Osteoblast (primary cell): ENCODE measurements at regions not wholly inside any gene's neighbourhood (a gene's known extent, or its start where the extent isn't known, plus 50 kb on each side); places are given as distances from the start of the nearest gene placed in this dataset.

ENCODE experiments used
- DNase-seq: peaks from one replicate; pipeline ENCODE4 v3.0.0; 2011; ENCODE audit warnings: low spot score, mixed read lengths; ENCODE audit not compliant: insufficient read length; ENCODE audit errors: missing footprints
- H2AFZ ChIP-seq: 2 replicates; pipeline ENCODE4 v1.6.0; 2011; ENCODE audit warnings: mild to moderate bottlenecking, low read length
- H3K27ac ChIP-seq: 2 replicates; pipeline ENCODE4 v1.5.1; 2011; ENCODE audit warnings: mild to moderate bottlenecking, low read depth, low read length, moderate library complexity
- H3K27me3 ChIP-seq: 2 replicates; pipeline ENCODE4 v1.6.0; 2012; ENCODE audit warnings: mild to moderate bottlenecking, control low read depth, inconsistent platforms, low read length, moderate library complexity; ENCODE audit not compliant: insufficient read depth
- H3K36me3 ChIP-seq: 2 replicates; pipeline ENCODE4 v1.5.1; 2011; ENCODE audit warnings: mild to moderate bottlenecking, low read length, control low read depth, moderate library complexity; ENCODE audit not compliant: insufficient read depth
- H3K4me1 ChIP-seq: 2 replicates; pipeline ENCODE4 v1.5.1; 2011; ENCODE audit warnings: mild to moderate bottlenecking, low read length, control low read depth, moderate library complexity; ENCODE audit not compliant: insufficient read depth
- H3K4me2 ChIP-seq: 2 replicates; pipeline ENCODE4 v1.6.0; 2011; ENCODE audit warnings: mild to moderate bottlenecking, low read length; ENCODE audit not compliant: insufficient read depth
- H3K4me3 ChIP-seq: fragments of 200-600 bp; sonication (generic); 3 replicates; pipeline ENCODE4 v1.5.1; 2012; ENCODE audit warnings: mild to moderate bottlenecking, low read length, inconsistent platforms; ENCODE audit not compliant: insufficient read depth
- H3K79me2 ChIP-seq: 2 replicates; pipeline ENCODE4 v1.6.0; 2012; ENCODE audit warnings: mild to moderate bottlenecking, low read length, control low read depth, inconsistent platforms; ENCODE audit not compliant: insufficient read depth
- H3K9me3 ChIP-seq: 2 replicates; pipeline ENCODE4 v1.5.1; 2011; ENCODE audit warnings: low read depth, low read length, control low read depth
- H4K20me1 ChIP-seq: 2 replicates; pipeline ENCODE4 v1.6.0; 2012; ENCODE audit warnings: mild to moderate bottlenecking, low read length, control low read depth; ENCODE audit not compliant: insufficient read depth
- TF ChIP-seq, protein P1 (sequence below): IDR thresholded peaks from 2 replicates; pipeline ENCODE4 v1.5.1; 2011; ENCODE audit warnings: mild to moderate bottlenecking, low read depth, low read length, moderate library complexity; ENCODE audit errors: extremely low read depth

DNA sequence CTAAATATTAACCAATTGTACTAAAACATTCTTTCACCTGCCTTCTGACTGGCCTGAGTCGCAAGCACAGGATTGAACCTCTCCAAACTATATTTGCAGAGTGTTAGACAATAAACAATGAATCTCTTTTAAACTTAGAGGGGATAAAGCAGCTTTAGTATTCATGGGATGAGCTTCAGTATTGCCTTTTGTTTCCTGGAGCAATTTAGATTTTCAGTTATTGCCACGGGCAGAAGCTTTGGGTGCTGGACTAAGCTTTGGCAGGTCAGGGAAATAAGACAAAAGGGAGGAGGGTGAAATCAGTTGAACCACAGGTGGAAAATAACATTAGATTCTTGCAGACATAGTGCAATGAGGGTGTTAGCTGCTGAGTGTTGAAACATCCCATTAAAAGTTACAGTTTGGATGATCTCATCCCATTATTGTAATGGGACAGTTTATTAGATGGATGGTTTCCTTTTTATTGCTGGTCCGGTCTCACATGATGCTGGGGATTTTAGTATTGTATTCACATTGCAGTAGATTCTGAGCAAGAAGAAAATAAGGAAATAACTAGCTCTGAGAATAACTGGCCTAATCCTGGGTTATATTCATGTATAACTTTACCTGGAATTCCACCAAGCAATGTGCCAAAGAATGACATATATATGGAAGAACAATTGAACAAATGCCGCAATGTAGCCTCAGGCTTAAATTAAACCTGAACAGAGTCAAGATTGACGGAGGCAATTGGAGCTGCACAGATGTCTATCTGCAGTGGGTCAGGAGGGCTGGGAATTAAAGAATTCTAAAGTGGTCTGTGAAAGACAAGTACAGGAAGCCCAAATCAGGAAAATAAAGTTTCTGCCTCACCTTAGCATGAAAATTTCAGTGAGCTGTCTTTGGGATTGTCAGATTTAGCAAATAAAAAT, 1092.8 kb upstream of the SEL1L start:
- no peak overlapping the region for H3K4me2 ChIP-seq
- H3K36me3 ChIP-seq = no peaks in the 10 kb centered on the region
- H3K4me3 ChIP-seq = no peak overlapping the region
- no peak for DNase-seq
- no peaks in the 10 kb centered on the region for H3K27me3 ChIP-seq
- peaks cover 5% of the 10 kb centered on the region for H3K9me3 ChIP-seq
- TF ChIP-seq, protein P1, sequence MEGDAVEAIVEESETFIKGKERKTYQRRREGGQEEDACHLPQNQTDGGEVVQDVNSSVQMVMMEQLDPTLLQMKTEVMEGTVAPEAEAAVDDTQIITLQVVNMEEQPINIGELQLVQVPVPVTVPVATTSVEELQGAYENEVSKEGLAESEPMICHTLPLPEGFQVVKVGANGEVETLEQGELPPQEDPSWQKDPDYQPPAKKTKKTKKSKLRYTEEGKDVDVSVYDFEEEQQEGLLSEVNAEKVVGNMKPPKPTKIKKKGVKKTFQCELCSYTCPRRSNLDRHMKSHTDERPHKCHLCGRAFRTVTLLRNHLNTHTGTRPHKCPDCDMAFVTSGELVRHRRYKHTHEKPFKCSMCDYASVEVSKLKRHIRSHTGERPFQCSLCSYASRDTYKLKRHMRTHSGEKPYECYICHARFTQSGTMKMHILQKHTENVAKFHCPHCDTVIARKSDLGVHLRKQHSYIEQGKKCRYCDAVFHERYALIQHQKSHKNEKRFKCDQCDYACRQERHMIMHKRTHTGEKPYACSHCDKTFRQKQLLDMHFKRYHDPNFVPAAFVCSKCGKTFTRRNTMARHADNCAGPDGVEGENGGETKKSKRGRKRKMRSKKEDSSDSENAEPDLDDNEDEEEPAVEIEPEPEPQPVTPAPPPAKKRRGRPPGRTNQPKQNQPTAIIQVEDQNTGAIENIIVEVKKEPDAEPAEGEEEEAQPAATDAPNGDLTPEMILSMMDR = no peak
- no peaks in the 10 kb centered on the region for H3K4me1 ChIP-seq
- H2AFZ ChIP-seq = no peak overlapping the region
- H3K79me2 ChIP-seq = no peaks in the 10 kb centered on the region
- H4K20me1 ChIP-seq = no peaks in the 10 kb centered on the region
- H3K27ac ChIP-seq = no peak overlapping the region

DNA sequence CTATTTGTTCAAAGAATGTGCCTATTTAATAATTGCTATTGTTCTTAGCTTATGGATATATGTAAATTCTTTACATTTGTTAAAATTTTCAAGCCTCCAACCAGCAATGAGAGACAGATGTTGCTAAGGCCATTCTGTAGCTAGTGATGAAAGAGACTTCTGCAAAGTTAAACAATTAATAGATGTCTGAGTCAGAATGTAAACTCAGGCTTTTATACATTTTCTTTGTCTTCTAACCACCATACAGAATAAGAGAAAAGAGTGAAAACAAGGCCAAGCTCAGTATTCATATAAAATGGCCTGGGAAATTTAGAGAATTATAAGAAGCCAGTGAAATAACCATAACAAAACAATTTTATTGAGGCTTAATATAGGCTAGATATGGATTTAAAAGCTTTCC, 1102.3 kb upstream of the SEL1L start:
- H4K20me1 ChIP-seq = no peaks in the 10 kb centered on the region
- H3K27me3 ChIP-seq = no peaks in the 10 kb centered on the region
- no peak overlapping the region for H3K4me3 ChIP-seq
- no peak for DNase-seq
- H3K79me2 ChIP-seq = no peaks in the 10 kb centered on the region
- H3K4me2 ChIP-seq = no peak overlapping the region
- H3K27ac ChIP-seq = no peak overlapping the region
- H2AFZ ChIP-seq = no peak overlapping the region
- no peaks in the 10 kb centered on the region for H3K4me1 ChIP-seq
- TF ChIP-seq, protein P1 = no peak
- no peaks in the 10 kb centered on the region for H3K36me3 ChIP-seq
- H3K9me3 ChIP-seq = no peaks in the 10 kb centered on the region

DNA sequence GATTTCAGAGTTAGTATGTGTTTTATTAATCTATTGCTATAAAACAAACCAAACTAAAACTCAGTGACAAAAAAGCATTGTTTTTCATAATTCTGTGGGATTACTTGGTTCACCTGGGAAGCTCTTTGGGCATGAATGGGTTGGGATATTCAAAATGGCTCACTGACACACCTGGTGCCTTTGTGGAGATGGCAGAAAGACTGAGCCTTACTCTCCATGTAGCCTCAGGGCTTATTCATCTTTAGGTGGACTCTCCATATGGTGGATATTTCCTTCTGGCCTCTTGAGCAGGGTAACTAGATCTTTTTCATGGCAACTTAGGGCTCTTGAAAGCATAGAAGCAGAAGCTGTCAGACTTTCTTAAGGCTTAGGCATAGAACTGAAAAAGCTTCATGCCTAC, 1102.8 kb upstream of the SEL1L start:
- Histone ChIP-seq H3K9me3 (no peaks in the 10 kb centered on the region), H3K27me3 (no peaks in the 10 kb centered on the region), H4K20me1 (no peaks in the 10 kb centered on the region), H3K36me3 (no peaks in the 10 kb centered on the region), H3K27ac (no peak overlapping the region), H3K4me1 (no peaks in the 10 kb centered on the region), H3K79me2 (no peaks in the 10 kb centered on the region), H3K4me2 (no peak overlapping the region), H2AFZ (no peak overlapping the region), H3K4me3 (no peak overlapping the region)
- TF ChIP-seq, protein P1 = no peak
- DNase-seq = no peak

DNA sequence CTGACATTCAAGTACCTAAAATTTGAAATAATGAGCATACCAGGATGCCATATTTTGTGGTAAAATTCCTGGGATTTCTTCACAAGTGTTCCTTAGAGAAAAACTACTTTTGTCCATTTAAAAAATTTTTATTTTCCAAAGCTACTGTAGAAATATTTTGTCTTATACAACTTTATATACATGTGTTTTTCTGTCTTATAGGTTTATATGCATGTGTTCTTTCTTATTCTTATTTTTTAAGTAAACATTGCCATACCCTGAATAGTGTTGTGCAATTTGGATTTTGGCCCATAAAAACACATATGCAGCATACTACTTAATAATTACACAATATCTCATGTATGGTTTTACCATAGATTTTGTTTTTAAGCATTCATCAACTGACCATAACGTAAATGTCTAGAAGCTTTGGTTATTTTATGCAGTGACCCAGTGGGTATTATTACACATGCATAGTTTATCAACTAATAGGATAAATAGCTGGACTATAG, 1107.4 kb upstream of the SEL1L start:
- Histone ChIP-seq H4K20me1 (no peaks in the 10 kb centered on the region), H3K4me1 (no peaks in the 10 kb centered on the region), H3K27me3 (no peaks in the 10 kb centered on the region), H3K27ac (no peak overlapping the region), H3K36me3 (no peaks in the 10 kb centered on the region), H3K4me2 (no peak overlapping the region), H3K9me3 (peaks cover 2% of the 10 kb centered on the region), H2AFZ (no peak overlapping the region), H3K79me2 (no peaks in the 10 kb centered on the region), H3K4me3 (no peak overlapping the region)
- TF ChIP-seq, protein P1 = no peak
- DNase-seq = no peak
